ENCODE measurements at regions not wholly inside any gene's neighbourhood (a gene's known extent, or its start where the extent isn't known, plus 50 kb on each side); places are given as distances from the start of the nearest gene placed in this dataset.

GRCh38 chr3:18843188-18843587 is 305.1 kb upstream of the KCNH8 start:
- peaks cover 2% of the 10 kb centered on the region for H3K4me1 Mint-ChIP-seq (ENCODE audit: low read depth)
- no peak for DNase-seq
- no peaks in the 10 kb centered on the region for H3K9me3 Mint-ChIP-seq
- H3K4me3 Mint-ChIP-seq = no peak overlapping the region
- no peaks in the 10 kb centered on the region for H3K36me3 Mint-ChIP-seq (ENCODE audit: insufficient read depth)
- H3K27me3 Mint-ChIP-seq (ENCODE audit: low read depth) = no peaks in the 10 kb centered on the region
- ATAC-seq = no peak

- H3K9me3 Mint-ChIP-seq = no peaks in the 10 kb centered on the region
- H3K4me3 Mint-ChIP-seq = no peak overlapping the region
- H3K27me3 Mint-ChIP-seq (ENCODE audit: low read depth) = no peaks in the 10 kb centered on the region
- ATAC-seq (no peak), DNase-seq (no peak)
- no peaks in the 10 kb centered on the region for H3K36me3 Mint-ChIP-seq (ENCODE audit: insufficient read depth)
- H3K4me1 Mint-ChIP-seq (ENCODE audit: low read depth) = peaks cover 2% of the 10 kb centered on the region
Measured at GRCh38 chr3:18841422-18842343, 306.6 kb upstream of the KCNH8 start.

GRCh38 chr3:18840535-18841137 is 307.7 kb upstream of the KCNH8 start:
- DNase-seq = no peak
- H3K36me3 Mint-ChIP-seq (ENCODE audit: insufficient read depth) = no peaks in the 10 kb centered on the region
- H3K9me3 Mint-ChIP-seq = no peaks in the 10 kb centered on the region
- H3K4me3 Mint-ChIP-seq = no peak overlapping the region
- no peaks in the 10 kb centered on the region for H3K27me3 Mint-ChIP-seq (ENCODE audit: low read depth)
- ATAC-seq = no peak
- H3K4me1 Mint-ChIP-seq (ENCODE audit: low read depth) = peaks cover 5% of the 10 kb centered on the region

- Mint-ChIP-seq H3K27me3 (ENCODE audit: low read depth) (no peaks in the 10 kb centered on the region), H3K4me3 (no peak overlapping the region), H3K4me1 (ENCODE audit: low read depth) (peaks cover 3% of the 10 kb centered on the region), H3K36me3 (ENCODE audit: insufficient read depth) (no peaks in the 10 kb centered on the region), H3K9me3 (no peaks in the 10 kb centered on the region)
- DNase-seq (no peak), ATAC-seq (no peak)
Measured at GRCh38 chr3:18838758-18839157, 309.6 kb upstream of the KCNH8 start.

- Mint-ChIP-seq H3K4me1 (ENCODE audit: low read depth) (peaks cover 3% of the 10 kb centered on the region), H3K27me3 (ENCODE audit: low read depth) (no peaks in the 10 kb centered on the region), H3K9me3 (no peaks in the 10 kb centered on the region), H3K36me3 (ENCODE audit: insufficient read depth) (no peaks in the 10 kb centered on the region), H3K4me3 (no peak overlapping the region)
- ATAC-seq = no peak
- DNase-seq = no peak
Measured at GRCh38 chr3:18837137-18837755, 311.1 kb upstream of the KCNH8 start.

GRCh38 chr3:18835021-18835420 is 313.3 kb upstream of the KCNH8 start:
- Mint-ChIP-seq H3K36me3 (ENCODE audit: insufficient read depth) (no peaks in the 10 kb centered on the region), H3K27me3 (ENCODE audit: low read depth) (no peaks in the 10 kb centered on the region), H3K4me3 (no peak overlapping the region), H3K9me3 (no peaks in the 10 kb centered on the region), H3K4me1 (ENCODE audit: low read depth) (peaks cover 4% of the 10 kb centered on the region)
- ATAC-seq = no peak
- DNase-seq = no peak

GRCh38 chr3:18830087-18830486 is 318.2 kb upstream of the KCNH8 start:
- Mint-ChIP-seq H3K36me3 (ENCODE audit: insufficient read depth) (no peaks in the 10 kb centered on the region), H3K9me3 (no peaks in the 10 kb centered on the region), H3K4me3 (no peak overlapping the region), H3K4me1 (ENCODE audit: low read depth) (peaks cover 9% of the 10 kb centered on the region), H3K27me3 (ENCODE audit: low read depth) (no peaks in the 10 kb centered on the region)
- ATAC-seq (peak; percentile 47 to 56), DNase-seq (no peak)

GRCh38 chr3:18828637-18829036 is 319.7 kb upstream of the KCNH8 start:
- H3K36me3 Mint-ChIP-seq (ENCODE audit: insufficient read depth) = no peaks in the 10 kb centered on the region
- H3K4me1 Mint-ChIP-seq (ENCODE audit: low read depth) = peaks cover 9% of the 10 kb centered on the region
- H3K4me3 Mint-ChIP-seq = no peak overlapping the region
- no peak for DNase-seq
- no peak for ATAC-seq
- H3K27me3 Mint-ChIP-seq (ENCODE audit: low read depth) = no peaks in the 10 kb centered on the region
- H3K9me3 Mint-ChIP-seq = no peaks in the 10 kb centered on the region

GRCh38 chr3:18827664-18828063 is 320.6 kb upstream of the KCNH8 start:
- no peaks in the 10 kb centered on the region for H3K27me3 Mint-ChIP-seq (ENCODE audit: low read depth)

GRCh38 chr3:18825665-18826064 is 322.6 kb upstream of the KCNH8 start:
- H3K36me3 Mint-ChIP-seq (ENCODE audit: insufficient read depth) = no peaks in the 10 kb centered on the region
- no peak overlapping the region for H3K4me3 Mint-ChIP-seq
- DNase-seq = no peak
- no peaks in the 10 kb centered on the region for H3K27me3 Mint-ChIP-seq (ENCODE audit: low read depth)
- H3K4me1 Mint-ChIP-seq (ENCODE audit: low read depth) = peaks cover 9% of the 10 kb centered on the region
- peak in 1 of 2 donors; percentile 27 for ATAC-seq
- no peaks in the 10 kb centered on the region for H3K9me3 Mint-ChIP-seq

More at GRCh38 chr3:18827664-18828063, 320.6 kb upstream of the KCNH8 start:
- H3K4me3 Mint-ChIP-seq = no peak overlapping the region
- H3K4me1 Mint-ChIP-seq (ENCODE audit: low read depth) = peaks cover 9% of the 10 kb centered on the region
- peak in 1 of 2 donors; percentile 42 for ATAC-seq
- H3K9me3 Mint-ChIP-seq = no peaks in the 10 kb centered on the region
- H3K36me3 Mint-ChIP-seq (ENCODE audit: insufficient read depth) = no peaks in the 10 kb centered on the region
- no peak for DNase-seq

- Mint-ChIP-seq H3K36me3 (ENCODE audit: insufficient read depth) (no peaks in the 10 kb centered on the region), H3K4me3 (no peak overlapping the region), H3K27me3 (ENCODE audit: low read depth) (no peaks in the 10 kb centered on the region), H3K9me3 (no peaks in the 10 kb centered on the region), H3K4me1 (ENCODE audit: low read depth) (peaks cover 6% of the 10 kb centered on the region)
- no peak for ATAC-seq
- DNase-seq = no peak
Measured at GRCh38 chr3:18813300-18813699, 335.0 kb upstream of the KCNH8 start.

- peaks cover 6% of the 10 kb centered on the region for H3K4me1 Mint-ChIP-seq (ENCODE audit: low read depth)
Measured at GRCh38 chr3:18812316-18812715, 336.0 kb upstream of the KCNH8 start.

GRCh38 chr3:18810306-18810661 is 338.0 kb upstream of the KCNH8 start:
- Mint-ChIP-seq H3K4me1 (ENCODE audit: low read depth) (peaks cover 6% of the 10 kb centered on the region), H3K36me3 (ENCODE audit: insufficient read depth) (no peaks in the 10 kb centered on the region), H3K9me3 (no peaks in the 10 kb centered on the region), H3K27me3 (ENCODE audit: low read depth) (no peaks in the 10 kb centered on the region), H3K4me3 (no peak overlapping the region)
- DNase-seq (no peak), ATAC-seq (peak; percentile 19 to 49)

More at GRCh38 chr3:18812316-18812715, 336.0 kb upstream of the KCNH8 start:
- ATAC-seq (no peak), DNase-seq (no peak)
- H3K36me3 Mint-ChIP-seq (ENCODE audit: insufficient read depth) = no peaks in the 10 kb centered on the region
- no peaks in the 10 kb centered on the region for H3K27me3 Mint-ChIP-seq (ENCODE audit: low read depth)
- H3K9me3 Mint-ChIP-seq = no peaks in the 10 kb centered on the region
- H3K4me3 Mint-ChIP-seq = no peak overlapping the region

GRCh38 chr3:18809640-18810305 is 338.5 kb upstream of the KCNH8 start:
- Mint-ChIP-seq H3K4me3 (no peak overlapping the region), H3K9me3 (no peaks in the 10 kb centered on the region), H3K36me3 (ENCODE audit: insufficient read depth) (no peaks in the 10 kb centered on the region), H3K4me1 (ENCODE audit: low read depth) (peaks cover 6% of the 10 kb centered on the region), H3K27me3 (ENCODE audit: low read depth) (no peaks in the 10 kb centered on the region)
- ATAC-seq (peak; percentile 69 to 71), DNase-seq (no peak)
